ENCODE measurements at regions not wholly inside any gene's neighbourhood (a gene's known extent, or its start where the extent isn't known, plus 50 kb on each side); places are given as distances from the start of the nearest gene placed in this dataset.

DNA sequence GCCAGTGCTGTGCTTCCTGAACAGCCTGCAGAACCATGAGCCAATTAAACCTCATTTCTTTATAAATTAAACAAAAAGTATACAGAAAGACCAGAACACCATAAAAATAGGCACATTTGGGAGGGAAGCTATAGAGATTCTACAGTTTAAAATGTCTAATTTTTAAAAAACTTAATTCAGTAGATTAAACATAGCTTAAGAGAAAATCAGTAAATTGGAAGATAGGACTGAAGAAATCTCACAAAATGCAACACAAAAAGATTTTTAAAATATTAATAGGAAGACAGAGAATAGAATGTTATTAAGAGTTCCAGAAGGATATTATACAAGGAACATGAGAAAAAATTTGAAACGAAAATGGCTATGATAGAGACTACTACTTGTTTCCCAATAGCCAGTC is 90.5 kb upstream of the SPTBN1 start:
- TF ChIP-seq POLR2A (IDR thresholded peaks at IDR 0.05): no peak
- TF ChIP-seq, protein P1, sequence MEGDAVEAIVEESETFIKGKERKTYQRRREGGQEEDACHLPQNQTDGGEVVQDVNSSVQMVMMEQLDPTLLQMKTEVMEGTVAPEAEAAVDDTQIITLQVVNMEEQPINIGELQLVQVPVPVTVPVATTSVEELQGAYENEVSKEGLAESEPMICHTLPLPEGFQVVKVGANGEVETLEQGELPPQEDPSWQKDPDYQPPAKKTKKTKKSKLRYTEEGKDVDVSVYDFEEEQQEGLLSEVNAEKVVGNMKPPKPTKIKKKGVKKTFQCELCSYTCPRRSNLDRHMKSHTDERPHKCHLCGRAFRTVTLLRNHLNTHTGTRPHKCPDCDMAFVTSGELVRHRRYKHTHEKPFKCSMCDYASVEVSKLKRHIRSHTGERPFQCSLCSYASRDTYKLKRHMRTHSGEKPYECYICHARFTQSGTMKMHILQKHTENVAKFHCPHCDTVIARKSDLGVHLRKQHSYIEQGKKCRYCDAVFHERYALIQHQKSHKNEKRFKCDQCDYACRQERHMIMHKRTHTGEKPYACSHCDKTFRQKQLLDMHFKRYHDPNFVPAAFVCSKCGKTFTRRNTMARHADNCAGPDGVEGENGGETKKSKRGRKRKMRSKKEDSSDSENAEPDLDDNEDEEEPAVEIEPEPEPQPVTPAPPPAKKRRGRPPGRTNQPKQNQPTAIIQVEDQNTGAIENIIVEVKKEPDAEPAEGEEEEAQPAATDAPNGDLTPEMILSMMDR (IDR thresholded peaks at IDR 0.05): no peak
